Uterus (tissue), 3 donors: ENCODE measurements at regions not wholly inside any gene's neighbourhood (a gene's known extent, or its start where the extent isn't known, plus 50 kb on each side); places are given as distances from the start of the nearest gene placed in this dataset.

ENCODE experiments used
- DNase-seq, 2 donors: peaks; one replicate each; pipeline ENCODE4 v3.0.0-alpha.2; 2019 to 2020
- H3K27ac ChIP-seq, 2 donors: fragments of 200-600 bp; sonication (generic); 1 replicate in 1 of 2; 2 replicates in 1 of 2; pipeline ENCODE4 v1.5.1; 2016 to 2018
- H3K27me3 ChIP-seq, 2 donors: fragments of 200-600 bp; sonication (generic); one replicate each; pipeline ENCODE4 v1.5.1; 2018 to 2019; ENCODE audit warnings: control low read depth in 1 of 2
- H3K36me3 ChIP-seq, 2 donors: fragments of 200-600 bp; sonication (generic); one replicate each; pipeline ENCODE4 v1.5.1; 2019; ENCODE audit warnings: control low read depth in 1 of 2
- H3K4me1 ChIP-seq, 2 donors: fragments of 200-600 bp; sonication (generic); one replicate each; pipeline ENCODE4 v1.5.1; 2018 to 2019; ENCODE audit warnings: control low read depth in 1 of 2
- H3K4me3 ChIP-seq, 2 donors: fragments of 200-600 bp; sonication (generic); 1 replicate in 1 of 2; 2 replicates in 1 of 2; pipeline ENCODE4 v1.5.1; 2018 to 2019; ENCODE audit warnings: mild to moderate bottlenecking in 1 of 2
- H3K9me3 ChIP-seq, 2 donors: fragments of 200-600 bp; sonication (generic); one replicate each; pipeline ENCODE4 v1.5.1; 2019; ENCODE audit warnings: control low read depth in 1 of 2
- CTCF ChIP-seq, 4 experiments: fragments of 200-600 bp in 2 of 4; fragments of 450-650 bp in 2 of 4; sonication (generic) in 2 of 4; IDR thresholded peaks; one replicate each; pipeline ENCODE4 v1.5.1; 2016 to 2019; ENCODE audit warnings: antibody characterized with exemption in 4 of 4, mild to moderate bottlenecking in 2 of 4, moderate library complexity in 1 of 4
- POLR2A ChIP-seq, 2 donors: fragments of 450-650 bp; IDR thresholded peaks; one replicate each; pipeline ENCODE4 v1.6.1; 2016; ENCODE audit warnings: antibody characterized with exemption in 2 of 2, mild to moderate bottlenecking in 1 of 2, moderate library complexity in 1 of 2
- intact Hi-C: fragments of 100-400 bp; cut with DNase I; formaldehyde crosslinking; loops from one replicate; pipeline ENCODE4 v1.15.1; 2023; ENCODE audit warnings: low total_unique reads
- donor health status: DM: yes; HTN: yes; CAD: no.

GRCh38 chr7:31439165-31439564 lies 74.7 kb upstream of the ITPRID1 start:
- no peak overlapping the region for H3K27ac ChIP-seq
- no peaks in the 10 kb centered on the region for H3K27me3 ChIP-seq
- no peaks in the 10 kb centered on the region for H3K9me3 ChIP-seq
- H3K36me3 ChIP-seq, result no peaks in the 10 kb centered on the region
- intact Hi-C loops, result loop anchor here (10.0 kb wide), 1 partner anchor 296 kb away; no protein-coding TSS in a partner anchor
- no peak for DNase-seq
- H3K4me1 ChIP-seq, result no peaks in the 10 kb centered on the region
- no peak overlapping the region for H3K4me3 ChIP-seq
- TF ChIP-seq CTCF (IDR thresholded peaks at IDR 0.05), result no peak
- no peak for TF ChIP-seq POLR2A (IDR thresholded peaks at IDR 0.05)

DNA sequence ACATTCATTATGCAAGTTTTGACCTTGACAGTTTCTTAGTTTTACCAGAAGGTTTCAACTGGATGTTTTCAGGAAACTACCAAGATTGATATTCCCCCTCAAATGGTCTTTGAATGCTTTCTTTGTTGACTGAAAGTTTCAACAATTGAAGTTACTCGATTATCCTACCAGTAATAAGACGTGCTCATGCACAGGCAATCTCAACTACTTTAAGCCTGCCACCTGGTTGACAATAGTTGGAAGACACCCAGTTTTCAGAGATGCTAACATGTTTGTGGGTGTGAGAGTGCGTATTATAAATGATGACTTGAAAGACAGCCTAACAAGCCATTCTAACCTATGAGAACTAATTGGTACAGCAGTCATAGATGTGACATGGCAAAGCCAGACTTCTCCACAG lies 73.4 kb upstream of the ITPRID1 start:
- TF ChIP-seq POLR2A (IDR thresholded peaks at IDR 0.05) (no peak), CTCF (IDR thresholded peaks at IDR 0.05) (no peak)
- H3K4me1 ChIP-seq, result no peaks in the 10 kb centered on the region
- no peak overlapping the region for H3K27ac ChIP-seq
- intact Hi-C loops, result no loop called here
- H3K9me3 ChIP-seq, result no peaks in the 10 kb centered on the region
- DNase-seq, result no peak
- no peaks in the 10 kb centered on the region for H3K36me3 ChIP-seq
- no peak overlapping the region for H3K4me3 ChIP-seq
- H3K27me3 ChIP-seq, result no peaks in the 10 kb centered on the region

GRCh38 chr7:31442626-31443025 lies 71.3 kb upstream of the ITPRID1 start:
- intact Hi-C loops, result no loop called here
- H3K4me1 ChIP-seq, result no peaks in the 10 kb centered on the region
- DNase-seq, result no peak
- H3K27ac ChIP-seq, result no peak overlapping the region
- H3K36me3 ChIP-seq, result no peaks in the 10 kb centered on the region
- no peak for TF ChIP-seq CTCF (IDR thresholded peaks at IDR 0.05)
- no peaks in the 10 kb centered on the region for H3K27me3 ChIP-seq
- no peak overlapping the region for H3K4me3 ChIP-seq
- no peaks in the 10 kb centered on the region for H3K9me3 ChIP-seq

GRCh38 chr7:31443457-31443856 lies 70.4 kb upstream of the ITPRID1 start:
- Histone ChIP-seq H3K27ac (no peak overlapping the region), H3K27me3 (no peaks in the 10 kb centered on the region), H3K9me3 (no peaks in the 10 kb centered on the region), H3K4me1 (no peaks in the 10 kb centered on the region), H3K4me3 (no peak overlapping the region), H3K36me3 (no peaks in the 10 kb centered on the region)
- DNase-seq, result no peak
- intact Hi-C loops, result no loop called here
- TF ChIP-seq CTCF (IDR thresholded peaks at IDR 0.05) (peak; percentile 41 to 56 (median 54)), POLR2A (IDR thresholded peaks at IDR 0.05) (no peak)

- Histone ChIP-seq H3K4me3 (no peak overlapping the region), H3K9me3 (no peaks in the 10 kb centered on the region), H3K4me1 (no peaks in the 10 kb centered on the region), H3K27ac (no peak overlapping the region), H3K36me3 (no peaks in the 10 kb centered on the region), H3K27me3 (no peaks in the 10 kb centered on the region)
- intact Hi-C loops, result no loop called here
- no peak for DNase-seq
- TF ChIP-seq CTCF (IDR thresholded peaks at IDR 0.05) (no peak), POLR2A (IDR thresholded peaks at IDR 0.05) (no peak)
Measured at GRCh38 chr7:31444196-31444595, 69.7 kb upstream of the ITPRID1 start.
